ENCODE measurements at regions not wholly inside any gene's neighbourhood (a gene's known extent, or its start where the extent isn't known, plus 50 kb on each side); places are given as distances from the start of the nearest gene placed in this dataset.

DNA sequence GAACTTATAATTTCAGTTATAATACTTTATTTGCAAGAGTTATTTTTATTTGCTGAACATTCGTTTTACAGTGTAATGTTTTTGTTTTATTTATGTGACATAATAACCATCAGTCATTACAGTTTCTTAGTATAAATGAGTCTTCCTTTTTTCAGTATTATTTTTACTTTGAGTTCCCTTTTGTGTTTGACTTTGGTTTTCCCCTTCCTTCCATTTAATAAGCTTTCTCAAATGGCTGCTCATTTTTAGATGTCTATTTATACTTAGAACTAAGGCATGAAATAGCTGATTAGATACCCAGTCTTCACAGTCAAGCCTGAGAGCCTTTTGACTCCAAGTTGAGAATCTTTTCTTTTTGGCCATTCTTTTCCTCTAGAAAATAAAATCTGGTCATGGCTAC lies 404.5 kb downstream of the LRFN5 start:
- H3K4me2 ChIP-seq (ENCODE audit: low read depth, low read length), result no peak overlapping the region
- BruUV-seq (replicated peaks), result no TSS peak
- ATAC-seq, result no peak
- H3K27me3 ChIP-seq (ENCODE audit: control insufficient read depth in 1 of 2, insufficient read depth in 2 of 2, low read length in 2 of 2), result no peaks in the 10 kb centered on the region
- H3K4me1 ChIP-seq (ENCODE audit: insufficient read depth, low read length), result no peaks in the 10 kb centered on the region
- no peak overlapping the region for H3K27ac ChIP-seq (ENCODE audit: extremely low read length, insufficient read depth, low read length)
- no peak overlapping the region for H3K4me3 ChIP-seq (replicated peaks in 1 of 3; ENCODE audit: insufficient read depth in 1 of 3, low read depth in 2 of 3, low read length in 3 of 3)
- no peaks in the 10 kb centered on the region for H3K36me3 ChIP-seq (replicated peaks in 1 of 2; ENCODE audit: control insufficient read depth in 1 of 2, insufficient read depth in 2 of 2, low read length in 2 of 2)
- TF ChIP-seq, protein P1, sequence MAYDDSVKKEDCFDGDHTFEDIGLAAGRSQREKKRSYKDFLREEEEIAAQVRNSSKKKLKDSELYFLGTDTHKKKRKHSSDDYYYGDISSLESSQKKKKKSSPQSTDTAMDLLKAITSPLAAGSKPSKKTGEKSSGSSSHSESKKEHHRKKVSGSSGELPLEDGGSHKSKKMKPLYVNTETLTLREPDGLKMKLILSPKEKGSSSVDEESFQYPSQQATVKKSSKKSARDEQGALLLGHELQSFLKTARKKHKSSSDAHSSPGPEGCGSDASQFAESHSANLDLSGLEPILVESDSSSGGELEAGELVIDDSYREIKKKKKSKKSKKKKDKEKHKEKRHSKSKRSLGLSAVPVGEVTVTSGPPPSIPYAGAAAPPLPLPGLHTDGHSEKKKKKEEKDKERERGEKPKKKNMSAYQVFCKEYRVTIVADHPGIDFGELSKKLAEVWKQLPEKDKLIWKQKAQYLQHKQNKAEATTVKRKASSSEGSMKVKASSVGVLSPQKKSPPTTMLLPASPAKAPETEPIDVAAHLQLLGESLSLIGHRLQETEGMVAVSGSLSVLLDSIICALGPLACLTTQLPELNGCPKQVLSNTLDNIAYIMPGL (CRISPR knock-in tag; IDR thresholded peaks at IDR 0.05; ENCODE audit: borderline replicate concordance in 1 of 2, low read depth in 1 of 2), result no peak
- TF ChIP-seq, protein P2, sequence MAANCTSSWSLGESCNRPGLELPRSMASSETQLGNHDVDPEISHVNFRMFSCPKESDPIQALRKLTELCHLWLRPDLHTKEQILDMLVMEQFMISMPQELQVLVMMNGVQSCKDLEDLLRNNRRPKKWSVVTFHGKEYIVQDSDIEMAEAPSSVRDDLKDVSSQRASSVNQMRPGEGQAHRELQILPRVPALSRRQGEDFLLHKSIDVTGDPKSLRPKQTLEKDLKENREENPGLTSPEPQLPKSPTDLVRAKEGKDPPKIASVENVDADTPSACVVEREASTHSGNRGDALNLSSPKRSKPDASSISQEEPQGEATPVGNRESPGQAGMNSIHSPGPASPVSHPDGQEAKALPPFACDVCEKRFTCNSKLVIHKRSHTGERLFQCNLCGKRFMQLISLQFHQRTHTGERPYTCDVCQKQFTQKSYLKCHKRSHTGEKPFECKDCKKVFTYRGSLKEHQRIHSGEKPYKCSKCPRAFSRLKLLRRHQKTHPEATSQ (CRISPR knock-in tag; IDR thresholded peaks at IDR 0.05; ENCODE audit: borderline replicate concordance), result no peak
- no peak for TF ChIP-seq ZNF484 (CRISPR knock-in tag; IDR thresholded peaks at IDR 0.05; ENCODE audit: borderline replicate concordance, low read depth)
- intact Hi-C loops (cut with micrococcal nuclease; ENCODE audit: unreplicated experiment), result no loop called here
- H3K9ac ChIP-seq (ENCODE audit: insufficient read depth, low read depth, low read length), result no peak overlapping the region
- H4K20me1 ChIP-seq (ENCODE audit: insufficient read depth, low read length), result no peaks in the 10 kb centered on the region
- DNase-seq (ENCODE audit: low spot score), result no peak
- WGBS (ENCODE audit: low lambda C conversion rate), result 1% methylated on average over 1 of the region's 1 CpG
- in situ Hi-C loops (cut with HindIII; ENCODE audit: extremely low pct_ligation_motif_present, low pct_unique_long_range_greater_than_20kb), result no loop called here
- POLR2A ChIA-PET, result no interaction called here
- H2AFZ ChIP-seq (ENCODE audit: low read length), result no peak overlapping the region
- CTCF ChIA-PET (ENCODE audit: low intra/inter-chr PET ratio, low total read pairs), result no interaction called here
- H3K9me3 ChIP-seq (ENCODE audit: low read length), result peaks cover 71% of the 10 kb centered on the region
- no peaks in the 10 kb centered on the region for H3K79me2 ChIP-seq (ENCODE audit: insufficient read depth, low read length)
- no peak for FAIRE-seq

DNA sequence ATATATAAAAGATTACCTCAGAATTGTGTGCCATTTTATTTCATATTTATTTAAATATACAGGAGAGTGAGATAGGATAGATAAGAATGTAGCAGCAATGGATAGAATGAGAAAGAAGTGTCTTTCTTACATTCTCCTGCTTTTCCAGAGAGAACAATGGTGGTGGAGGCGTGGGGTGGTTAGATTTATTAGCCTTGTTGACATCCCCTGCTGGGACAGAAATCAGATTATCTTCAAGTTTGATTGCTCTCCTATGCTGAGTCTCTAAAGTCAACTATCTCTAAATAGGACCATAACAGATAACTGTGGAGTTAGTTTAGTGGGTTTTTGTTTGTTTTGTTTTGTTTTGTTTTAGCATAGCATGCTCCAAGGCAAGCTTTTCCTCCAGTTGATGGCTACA lies 397.6 kb downstream of the LRFN5 start:
- 0% methylated on average over 1 of the region's 1 CpG for WGBS (ENCODE audit: low lambda C conversion rate)
- Histone ChIP-seq H4K20me1 (ENCODE audit: insufficient read depth, low read length) (no peaks in the 10 kb centered on the region), H3K4me1 (ENCODE audit: insufficient read depth, low read length) (no peaks in the 10 kb centered on the region), H3K9ac (ENCODE audit: insufficient read depth, low read depth, low read length) (no peak overlapping the region), H2AFZ (ENCODE audit: low read length) (no peak overlapping the region), H3K4me2 (ENCODE audit: low read depth, low read length) (no peak overlapping the region), H3K4me3 (replicated peaks in 1 of 3; ENCODE audit: insufficient read depth in 1 of 3, low read depth in 2 of 3, low read length in 3 of 3) (no peak overlapping the region), H3K79me2 (ENCODE audit: insufficient read depth, low read length) (no peaks in the 10 kb centered on the region), H3K9me3 (ENCODE audit: low read length) (peaks cover 56% of the 10 kb centered on the region), H3K36me3 (replicated peaks in 1 of 2; ENCODE audit: control insufficient read depth in 1 of 2, insufficient read depth in 2 of 2, low read length in 2 of 2) (no peaks in the 10 kb centered on the region), H3K27ac (ENCODE audit: extremely low read length, insufficient read depth, low read length) (no peak overlapping the region), H3K27me3 (ENCODE audit: control insufficient read depth in 1 of 2, insufficient read depth in 2 of 2, low read length in 2 of 2) (no peaks in the 10 kb centered on the region)
- in situ Hi-C loops (cut with HindIII; ENCODE audit: extremely low pct_ligation_motif_present, low pct_unique_long_range_greater_than_20kb), result no loop called here
- CTCF ChIA-PET (ENCODE audit: low intra/inter-chr PET ratio, low total read pairs), result no interaction called here
- BruUV-seq (replicated peaks), result no TSS peak
- intact Hi-C loops (cut with micrococcal nuclease; ENCODE audit: unreplicated experiment), result no loop called here
- ATAC-seq, result no peak
- POLR2A ChIA-PET, result no interaction called here
- no peak for FAIRE-seq
- no peak for DNase-seq (ENCODE audit: low spot score)
- TF ChIP-seq, protein P3, sequence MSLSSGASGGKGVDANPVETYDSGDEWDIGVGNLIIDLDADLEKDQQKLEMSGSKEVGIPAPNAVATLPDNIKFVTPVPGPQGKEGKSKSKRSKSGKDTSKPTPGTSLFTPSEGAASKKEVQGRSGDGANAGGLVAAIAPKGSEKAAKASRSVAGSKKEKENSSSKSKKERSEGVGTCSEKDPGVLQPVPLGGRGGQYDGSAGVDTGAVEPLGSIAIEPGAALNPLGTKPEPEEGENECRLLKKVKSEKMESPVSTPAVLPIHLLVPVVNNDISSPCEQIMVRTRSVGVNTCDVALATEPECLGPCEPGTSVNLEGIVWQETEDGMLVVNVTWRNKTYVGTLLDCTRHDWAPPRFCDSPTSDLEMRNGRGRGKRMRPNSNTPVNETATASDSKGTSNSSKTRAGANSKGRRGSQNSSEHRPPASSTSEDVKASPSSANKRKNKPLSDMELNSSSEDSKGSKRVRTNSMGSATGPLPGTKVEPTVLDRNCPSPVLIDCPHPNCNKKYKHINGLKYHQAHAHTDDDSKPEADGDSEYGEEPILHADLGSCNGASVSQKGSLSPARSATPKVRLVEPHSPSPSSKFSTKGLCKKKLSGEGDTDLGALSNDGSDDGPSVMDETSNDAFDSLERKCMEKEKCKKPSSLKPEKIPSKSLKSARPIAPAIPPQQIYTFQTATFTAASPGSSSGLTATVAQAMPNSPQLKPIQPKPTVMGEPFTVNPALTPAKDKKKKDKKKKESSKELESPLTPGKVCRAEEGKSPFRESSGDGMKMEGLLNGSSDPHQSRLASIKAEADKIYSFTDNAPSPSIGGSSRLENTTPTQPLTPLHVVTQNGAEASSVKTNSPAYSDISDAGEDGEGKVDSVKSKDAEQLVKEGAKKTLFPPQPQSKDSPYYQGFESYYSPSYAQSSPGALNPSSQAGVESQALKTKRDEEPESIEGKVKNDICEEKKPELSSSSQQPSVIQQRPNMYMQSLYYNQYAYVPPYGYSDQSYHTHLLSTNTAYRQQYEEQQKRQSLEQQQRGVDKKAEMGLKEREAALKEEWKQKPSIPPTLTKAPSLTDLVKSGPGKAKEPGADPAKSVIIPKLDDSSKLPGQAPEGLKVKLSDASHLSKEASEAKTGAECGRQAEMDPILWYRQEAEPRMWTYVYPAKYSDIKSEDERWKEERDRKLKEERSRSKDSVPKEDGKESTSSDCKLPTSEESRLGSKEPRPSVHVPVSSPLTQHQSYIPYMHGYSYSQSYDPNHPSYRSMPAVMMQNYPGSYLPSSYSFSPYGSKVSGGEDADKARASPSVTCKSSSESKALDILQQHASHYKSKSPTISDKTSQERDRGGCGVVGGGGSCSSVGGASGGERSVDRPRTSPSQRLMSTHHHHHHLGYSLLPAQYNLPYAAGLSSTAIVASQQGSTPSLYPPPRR (CRISPR knock-in tag; IDR thresholded peaks at IDR 0.05; ENCODE audit: borderline replicate concordance), result no peak
- TF ChIP-seq, protein P4, sequence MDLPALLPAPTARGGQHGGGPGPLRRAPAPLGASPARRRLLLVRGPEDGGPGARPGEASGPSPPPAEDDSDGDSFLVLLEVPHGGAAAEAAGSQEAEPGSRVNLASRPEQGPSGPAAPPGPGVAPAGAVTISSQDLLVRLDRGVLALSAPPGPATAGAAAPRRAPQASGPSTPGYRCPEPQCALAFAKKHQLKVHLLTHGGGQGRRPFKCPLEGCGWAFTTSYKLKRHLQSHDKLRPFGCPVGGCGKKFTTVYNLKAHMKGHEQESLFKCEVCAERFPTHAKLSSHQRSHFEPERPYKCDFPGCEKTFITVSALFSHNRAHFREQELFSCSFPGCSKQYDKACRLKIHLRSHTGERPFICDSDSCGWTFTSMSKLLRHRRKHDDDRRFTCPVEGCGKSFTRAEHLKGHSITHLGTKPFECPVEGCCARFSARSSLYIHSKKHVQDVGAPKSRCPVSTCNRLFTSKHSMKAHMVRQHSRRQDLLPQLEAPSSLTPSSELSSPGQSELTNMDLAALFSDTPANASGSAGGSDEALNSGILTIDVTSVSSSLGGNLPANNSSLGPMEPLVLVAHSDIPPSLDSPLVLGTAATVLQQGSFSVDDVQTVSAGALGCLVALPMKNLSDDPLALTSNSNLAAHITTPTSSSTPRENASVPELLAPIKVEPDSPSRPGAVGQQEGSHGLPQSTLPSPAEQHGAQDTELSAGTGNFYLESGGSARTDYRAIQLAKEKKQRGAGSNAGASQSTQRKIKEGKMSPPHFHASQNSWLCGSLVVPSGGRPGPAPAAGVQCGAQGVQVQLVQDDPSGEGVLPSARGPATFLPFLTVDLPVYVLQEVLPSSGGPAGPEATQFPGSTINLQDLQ (CRISPR knock-in tag; IDR thresholded peaks at IDR 0.05), result no peak
- no peak for TF ChIP-seq ZNF33B (CRISPR knock-in tag; IDR thresholded peaks at IDR 0.05)
